NCI-H69 (cell line): ENCODE measurements at regions not wholly inside any gene's neighbourhood (a gene's known extent, or its start where the extent isn't known, plus 50 kb on each side); places are given as distances from the start of the nearest gene placed in this dataset.
A peak's percentile ranks its signal among the peaks of the same experiment; 100 is the strongest.
"Not testable (repeated sequence)": the region's sequence is repeated elsewhere in the genome, so short reads cannot be mapped to it uniquely, and the experiment has no call there.

ENCODE experiments used
- DNase-seq: peaks from one replicate; lab custom pipeline; 2025; lab: John Stamatoyannopoulos, UW

DNA sequence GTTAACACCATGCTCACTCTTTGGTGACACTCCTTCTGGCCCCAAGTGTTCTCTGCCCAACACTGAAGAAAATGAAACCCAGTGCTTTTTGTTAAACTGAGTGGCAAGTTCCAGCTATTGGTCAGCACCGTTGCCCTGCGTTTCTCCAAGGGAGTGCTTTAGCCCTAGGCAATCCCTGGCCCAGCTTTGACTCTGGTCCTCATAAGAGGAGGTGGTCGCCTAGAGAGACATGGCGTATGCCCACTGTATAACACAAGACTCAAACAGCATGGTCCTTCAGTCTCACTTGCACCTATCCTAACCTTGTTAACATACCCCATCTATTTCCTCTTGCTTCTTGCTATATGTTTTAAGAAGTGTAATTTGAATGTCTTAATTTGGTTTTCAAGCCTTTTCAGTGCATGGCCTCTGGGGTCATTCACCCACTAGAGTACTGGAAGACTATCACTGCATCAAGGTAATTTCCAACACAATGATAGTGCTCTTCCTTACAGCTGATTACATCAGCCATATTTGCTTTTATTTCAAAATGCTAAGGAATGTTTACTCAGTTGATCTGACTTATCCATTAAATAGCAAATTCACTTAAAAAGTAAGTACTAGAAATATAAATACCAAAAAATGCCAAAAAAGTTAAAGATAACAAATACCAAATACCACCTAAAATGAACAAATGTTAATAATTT is 190.5 kb upstream of the SOX21 start:
- DNase-seq = no peak

GRCh38 chr13:94901070-94901469 is 188.7 kb upstream of the SOX21 start:
- no peak for DNase-seq

DNA sequence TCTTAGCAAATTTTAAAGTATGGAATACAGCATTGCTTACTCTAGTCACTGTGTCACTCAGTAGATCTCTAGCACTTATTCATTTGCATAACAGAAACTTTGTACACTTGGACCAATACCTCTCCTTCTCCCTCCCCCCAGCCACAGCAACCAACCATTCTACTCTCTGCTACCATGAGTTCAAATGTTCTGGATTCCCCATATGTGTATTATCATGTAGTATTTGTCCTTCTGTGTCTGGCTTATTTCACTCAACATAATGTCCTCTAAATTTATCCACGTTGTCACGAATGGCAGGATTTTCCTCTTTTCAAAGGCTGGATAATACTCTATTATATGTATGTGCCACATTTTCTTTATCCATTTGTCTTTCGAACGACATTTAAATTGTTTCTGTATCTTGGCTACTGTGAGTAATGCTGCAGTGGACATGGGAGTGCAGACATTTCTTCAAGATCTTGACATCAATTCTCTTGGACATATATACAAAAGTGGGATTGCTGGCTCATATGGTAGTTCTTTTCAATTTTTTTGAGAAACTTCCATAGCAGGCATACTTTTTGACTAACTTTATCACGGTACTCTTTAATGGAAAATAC is 184.5 kb upstream of the SOX21 start:
- no peak for DNase-seq

DNA sequence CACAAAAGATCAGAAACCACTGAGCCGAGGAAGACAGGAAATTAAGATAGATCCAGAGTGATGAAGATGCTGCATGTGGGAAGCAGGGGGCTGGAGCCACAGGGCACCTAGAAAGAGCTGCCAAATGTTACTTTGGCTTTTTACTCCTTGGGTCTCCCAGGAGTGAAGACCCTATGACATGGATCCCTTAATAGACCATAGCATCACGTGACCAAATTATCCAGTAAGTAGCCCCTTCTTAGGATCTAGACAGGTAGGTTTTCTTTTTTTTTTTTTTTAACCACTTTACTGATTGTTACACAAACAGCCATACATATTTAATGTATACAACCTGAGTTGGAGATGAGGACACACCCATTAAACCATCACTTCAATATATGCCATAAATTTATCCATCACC is 183.9 kb upstream of the SOX21 start:
- DNase-seq = no peak

DNA sequence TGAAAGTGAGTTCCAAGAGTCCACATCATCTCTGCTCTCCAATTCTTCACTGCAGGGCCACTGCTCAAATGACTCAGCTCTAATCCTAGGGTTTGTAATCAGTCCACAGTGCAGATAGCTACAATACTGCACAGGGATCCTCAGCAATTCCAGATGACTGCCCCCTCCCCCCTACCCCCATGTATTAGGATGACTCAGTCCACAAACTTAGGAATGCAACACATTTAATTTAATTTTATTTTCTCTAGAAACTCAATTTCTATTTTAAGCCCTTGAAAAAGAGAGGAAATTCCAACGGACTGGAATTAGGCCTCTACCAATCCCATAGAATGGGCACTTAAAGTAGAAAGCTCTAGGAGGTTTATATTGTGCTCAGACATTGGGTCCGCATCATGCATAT is 173.8 kb upstream of the SOX21 start:
- no peak for DNase-seq

GRCh38 chr13:94880463-94880862 is 168.1 kb upstream of the SOX21 start:
- no peak for DNase-seq

DNA sequence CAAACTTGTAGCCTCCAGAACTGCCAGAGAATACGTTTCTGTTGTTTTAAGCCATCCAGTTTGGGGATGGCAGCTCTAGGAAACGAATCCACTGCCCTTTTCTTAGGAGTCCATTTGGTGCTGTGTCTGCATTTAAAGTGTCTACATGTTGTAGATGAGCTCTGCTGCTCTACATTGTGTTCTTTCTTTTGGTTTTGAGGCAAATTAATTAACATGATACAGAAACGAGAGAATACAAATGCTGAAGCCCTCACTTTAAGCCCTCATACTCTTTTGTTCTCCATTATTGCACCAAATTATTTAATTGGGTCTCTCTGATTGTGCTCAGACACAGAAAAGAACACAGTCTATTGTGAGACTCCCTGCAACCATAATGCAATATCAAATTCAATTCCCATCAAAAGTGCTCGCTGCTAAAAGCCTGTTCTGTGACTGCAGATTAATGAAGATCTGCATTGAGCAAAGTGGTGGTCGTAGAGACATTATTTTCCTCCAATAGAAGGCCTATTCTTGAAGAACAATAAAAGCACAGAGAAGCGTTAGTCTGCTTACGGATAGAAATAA is 166.3 kb upstream of the SOX21 start:
- no peak for DNase-seq

GRCh38 chr13:94864474-94864873 is 152.1 kb upstream of the SOX21 start:
- DNase-seq = no peak

GRCh38 chr13:94860981-94861407 is 148.6 kb upstream of the SOX21 start:
- peak; percentile 21 for DNase-seq

DNA sequence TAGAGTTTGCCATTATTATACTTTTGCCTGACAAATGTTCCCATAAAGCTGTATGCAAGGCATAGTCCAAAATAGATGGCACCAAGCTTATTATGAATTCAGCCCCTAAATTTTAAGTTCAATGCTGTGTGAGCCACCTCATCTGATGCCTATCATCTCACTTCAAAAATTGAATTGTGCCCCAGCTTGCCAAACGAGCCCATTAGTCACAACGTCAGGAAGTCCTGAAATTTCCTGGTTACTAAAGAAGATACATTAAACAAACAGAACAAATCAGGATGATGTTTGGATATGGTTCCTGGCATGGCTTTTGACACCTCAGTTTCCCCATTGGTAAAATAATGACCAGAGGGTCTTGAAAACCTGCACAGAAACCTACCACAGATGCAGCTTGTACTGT is 147.5 kb upstream of the SOX21 start:
- DNase-seq = no peak

DNA sequence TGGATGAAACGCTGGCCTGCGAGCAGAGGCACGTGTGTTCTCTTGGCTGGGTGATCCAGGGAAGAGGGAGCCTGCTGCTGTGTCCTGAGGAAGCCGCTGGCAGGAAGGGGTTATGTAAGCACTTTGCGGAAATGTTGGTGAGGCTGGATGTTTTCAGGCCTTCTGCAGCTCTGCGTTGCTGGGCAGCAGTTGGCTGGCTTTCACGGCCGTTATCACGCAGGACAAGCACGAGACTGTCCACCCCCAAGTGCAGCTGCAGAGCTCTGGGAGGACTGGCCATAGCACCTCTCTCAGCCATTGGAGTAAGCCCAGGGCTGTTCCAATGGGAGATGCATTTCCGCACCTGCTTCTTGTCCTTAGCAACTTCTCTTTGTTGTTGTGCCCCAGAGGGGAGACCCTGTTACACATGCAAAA is 146.9 kb upstream of the SOX21 start:
- no peak for DNase-seq

DNA sequence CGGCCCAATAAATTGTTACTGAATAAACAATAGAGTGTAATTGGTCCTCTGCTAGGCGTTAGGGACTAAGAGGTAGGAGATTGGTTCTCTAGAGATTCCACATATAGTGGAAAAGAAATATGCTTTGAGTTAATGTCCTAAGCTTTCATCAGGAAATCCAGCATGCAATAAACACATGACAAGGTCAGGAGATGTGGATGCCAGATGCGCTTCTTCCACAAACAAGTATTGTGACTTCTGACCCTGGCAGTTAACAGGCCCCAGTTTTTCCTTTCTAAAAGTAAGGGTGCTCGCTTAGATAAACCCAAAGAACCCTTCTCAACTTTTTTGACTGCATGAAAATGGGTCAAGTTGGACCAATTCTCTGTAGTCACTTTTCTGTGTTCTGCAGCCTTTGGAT is 146.5 kb upstream of the SOX21 start:
- no peak for DNase-seq

GRCh38 chr13:94854688-94855087 is 142.3 kb upstream of the SOX21 start:
- DNase-seq = no peak

DNA sequence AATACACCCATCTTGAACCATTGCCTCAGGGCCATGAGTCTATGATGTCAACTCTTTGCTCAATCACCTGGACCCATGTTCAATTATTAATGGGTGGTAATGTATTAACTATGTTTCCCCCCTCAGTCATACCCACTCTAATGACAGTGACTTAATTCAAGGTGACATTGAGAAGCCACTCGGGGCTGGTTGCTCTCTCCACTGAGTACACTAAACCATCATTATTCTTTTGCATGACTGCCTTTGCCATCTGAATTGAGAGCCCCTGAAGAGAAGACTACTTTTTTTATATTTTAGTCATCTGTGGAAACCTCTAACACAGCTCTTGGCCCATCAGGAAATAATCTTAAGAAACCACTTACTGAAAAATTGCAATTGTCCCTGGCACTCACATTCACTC is 139.2 kb upstream of the SOX21 start:
- DNase-seq = no peak

GRCh38 chr13:94849254-94849653 is 136.9 kb upstream of the SOX21 start:
- DNase-seq = no peak

- no peak for DNase-seq
Observed at GRCh38 chr13:94842901-94843300, 130.6 kb upstream of the SOX21 start.

DNA sequence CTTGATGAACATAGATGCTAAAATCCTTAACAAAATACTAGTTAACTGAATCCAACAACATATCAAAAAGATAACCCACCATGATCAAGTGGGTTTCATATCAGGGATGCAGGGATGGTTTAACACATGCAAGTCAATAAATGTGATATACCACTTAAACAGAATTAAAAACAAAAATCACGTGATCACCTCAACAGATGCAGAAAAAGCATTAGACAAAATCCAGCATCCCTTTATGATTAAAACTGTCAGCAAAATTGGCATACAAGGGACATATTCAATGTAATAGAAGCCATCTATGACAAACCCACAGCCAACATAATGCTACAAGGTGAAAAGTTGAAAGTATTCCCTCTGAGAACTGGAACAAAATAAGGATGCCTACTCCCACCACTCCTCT is 124.7 kb upstream of the SOX21 start:
- DNase-seq = not testable (repeated sequence)

GRCh38 chr13:94829837-94830365 is 117.6 kb upstream of the SOX21 start:
- no peak for DNase-seq

DNA sequence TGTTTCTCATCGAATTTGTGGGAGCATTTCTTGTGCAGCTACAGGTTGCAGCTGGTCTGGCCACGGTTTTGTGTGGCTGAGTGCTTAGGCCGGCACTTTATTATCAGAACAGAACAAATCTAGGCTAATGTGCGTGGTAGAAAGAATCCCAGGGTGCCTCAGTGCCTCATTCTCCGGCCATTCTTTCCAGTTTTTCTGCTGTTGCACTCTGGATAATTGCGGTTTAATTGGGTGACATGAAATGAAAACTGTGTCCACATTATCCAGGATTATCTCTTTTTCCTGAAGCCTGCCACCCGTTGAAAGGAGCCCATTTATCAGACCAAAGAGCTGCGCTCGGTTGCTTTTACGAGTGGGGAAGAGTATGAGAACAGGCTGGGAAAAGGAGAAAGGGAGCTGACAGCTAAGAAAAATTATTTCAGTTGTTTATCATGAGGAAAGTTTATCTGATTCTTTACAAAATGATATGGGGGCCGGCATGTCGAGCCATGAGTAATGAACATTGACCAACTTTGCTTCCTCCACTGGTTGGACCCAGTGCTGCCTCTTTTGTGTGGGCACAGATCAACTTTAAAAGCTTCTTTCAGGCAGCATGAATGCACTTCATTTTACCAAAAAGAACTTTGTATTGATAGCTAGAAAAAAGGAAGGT is 117.0 kb upstream of the SOX21 start:
- DNase-seq = no peak

DNA sequence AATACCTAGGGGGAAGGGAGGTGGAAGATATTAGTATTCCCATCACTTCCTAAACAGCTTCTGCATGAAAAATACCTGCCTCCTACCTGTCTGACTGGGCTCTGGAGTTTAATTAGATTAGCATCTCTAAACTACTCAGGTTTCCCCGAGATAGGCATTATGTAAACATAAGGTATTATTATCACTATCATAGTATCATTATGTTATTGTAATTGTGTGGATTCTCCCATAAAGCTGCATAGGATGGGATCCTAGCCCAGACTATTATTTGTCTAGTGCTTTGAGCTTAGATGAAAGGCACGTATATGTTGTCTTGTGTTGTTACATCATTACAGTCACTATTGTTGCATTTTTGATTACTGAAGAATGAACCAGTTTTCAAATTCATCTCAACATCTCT is 115.2 kb upstream of the SOX21 start:
- DNase-seq = peak; percentile 33

DNA sequence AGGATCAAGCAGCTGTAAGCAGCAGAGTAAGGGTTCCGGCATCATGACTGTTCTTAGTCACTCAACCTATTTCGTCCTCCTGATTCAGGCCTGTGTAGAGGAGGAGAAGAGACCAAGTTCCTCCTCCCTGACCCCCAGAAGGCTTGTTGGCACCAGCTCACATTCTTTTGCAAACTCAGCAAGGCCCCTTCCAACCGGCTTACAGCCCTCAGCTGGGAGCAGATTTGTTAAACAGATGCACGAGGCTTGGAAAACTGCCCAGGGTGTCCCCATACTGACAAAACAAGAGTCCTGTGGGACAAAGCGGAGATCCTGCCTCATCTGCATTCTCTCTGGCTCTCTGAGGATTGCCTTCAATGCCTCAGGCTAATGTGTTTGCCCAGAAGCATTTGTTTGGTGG is 113.2 kb upstream of the SOX21 start:
- peak; percentile 47 for DNase-seq

DNA sequence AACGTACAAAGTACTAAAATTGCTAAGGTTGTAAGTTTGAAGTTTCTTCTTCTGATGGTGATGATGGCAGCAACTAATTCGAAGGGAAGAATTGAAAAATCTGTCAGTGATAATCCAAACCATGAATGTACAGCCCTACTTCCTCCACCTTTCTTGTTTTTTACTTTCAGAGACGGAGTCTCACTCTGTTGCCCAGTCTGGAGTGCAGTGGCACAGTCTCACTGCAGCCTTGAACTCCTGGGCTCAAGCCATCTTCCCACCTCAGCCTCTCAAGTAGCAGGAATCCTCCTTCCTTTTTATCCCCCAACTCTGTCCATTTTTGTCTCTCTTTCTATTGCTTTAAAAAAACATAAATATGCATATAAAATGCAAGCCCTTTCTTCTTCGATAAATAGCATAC is 112.3 kb upstream of the SOX21 start:
- no peak for DNase-seq

DNA sequence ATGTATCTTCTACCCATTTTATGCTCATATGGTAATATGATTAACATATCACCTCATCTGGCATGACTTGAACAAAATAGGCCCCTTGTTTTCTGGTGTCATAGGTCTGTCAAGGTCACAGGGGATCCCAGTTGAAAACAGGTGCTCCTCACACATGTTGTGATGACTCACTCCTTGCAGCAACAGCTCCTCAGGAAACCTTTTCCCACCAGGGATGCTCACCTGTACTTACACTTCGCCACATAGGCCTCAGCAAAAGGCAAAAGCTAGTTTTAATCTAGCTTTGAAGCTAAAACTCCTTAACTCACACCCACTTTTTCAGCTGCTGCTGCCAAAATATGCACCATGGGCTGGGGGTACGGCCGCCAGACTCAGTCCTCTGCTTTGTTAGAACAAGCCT is 110.0 kb upstream of the SOX21 start:
- DNase-seq = no peak
